GM13977 (cell line): ENCODE measurements at regions not wholly inside any gene's neighbourhood (a gene's known extent, or its start where the extent isn't known, plus 50 kb on each side); places are given as distances from the start of the nearest gene placed in this dataset.
"Not testable (repeated sequence)": the region's sequence is repeated elsewhere in the genome, so short reads cannot be mapped to it uniquely, and the experiment has no call there.

Source experiments
- DNase-seq: peaks from one replicate; pipeline ENCODE4 v3.0.0; 2012; ENCODE audit warnings: low spot score
- in situ Hi-C: fragments of 300-500 bp; cut with MboI; formaldehyde crosslinking; loops from one replicate; pipeline ENCODE4 v1.12.0; 2022; ENCODE audit warnings: low sequenced_read_pairs, low pct_unique_long_range_greater_than_20kb, mixed read lengths, inconsistent platforms; ENCODE audit not compliant: unreplicated experiment
- TF ChIP-seq, protein P1 (sequence below): IDR thresholded peaks from 2 replicates; pipeline ENCODE4 v1.5.1; 2012; ENCODE audit warnings: mild to moderate bottlenecking, control low read depth; ENCODE audit not compliant: insufficient read depth; ENCODE audit errors: extremely low read depth, missing control alignments

DNA sequence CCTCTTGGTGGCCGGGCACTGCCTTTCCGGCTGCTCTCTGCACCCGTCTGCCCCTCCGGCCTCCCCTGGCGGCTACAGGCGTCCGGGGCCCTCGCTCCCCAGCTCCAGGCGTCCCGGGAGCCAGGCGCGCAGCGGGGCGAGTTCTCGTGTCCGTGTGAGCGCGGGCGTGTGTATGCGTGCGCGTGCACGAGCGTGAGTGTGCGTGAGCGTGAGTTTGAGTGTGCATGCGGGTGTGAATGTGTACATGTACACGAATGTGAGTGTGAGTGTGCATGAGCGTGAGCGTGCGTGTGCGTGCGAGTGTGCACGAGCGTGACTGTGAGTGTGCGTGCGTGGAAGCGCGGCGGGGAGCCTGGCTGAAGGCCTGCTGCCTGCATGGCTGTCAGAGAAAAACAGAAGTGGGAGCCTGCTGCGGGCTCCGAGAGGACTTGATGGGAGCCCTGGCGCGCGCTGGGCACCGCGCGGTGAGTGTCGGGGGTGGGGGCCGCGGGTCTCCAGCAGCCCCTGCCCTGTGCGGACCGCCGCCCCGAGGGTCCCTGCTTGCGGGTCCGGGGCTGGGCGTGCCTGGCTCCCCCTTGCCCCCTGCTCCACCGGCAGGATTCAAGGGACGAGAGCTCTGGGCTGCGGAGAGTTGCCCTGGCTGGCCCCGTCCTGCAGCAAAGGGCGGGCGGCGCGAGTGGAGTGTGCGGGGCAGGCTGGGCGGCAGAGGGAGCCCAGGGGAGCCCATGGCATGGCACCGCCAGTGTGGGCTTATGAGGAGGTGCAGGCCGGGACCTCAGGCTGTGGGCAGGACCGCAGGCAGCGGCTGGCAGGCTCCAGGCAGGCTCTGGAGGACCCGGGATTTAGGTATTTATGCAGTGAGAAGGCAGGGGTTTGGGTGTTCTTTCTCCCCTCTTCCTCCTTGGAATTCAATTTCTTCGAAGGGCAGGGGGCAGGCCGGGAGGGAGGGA lies 75.8 kb upstream of the EN2 start:
- TF ChIP-seq, protein P1, sequence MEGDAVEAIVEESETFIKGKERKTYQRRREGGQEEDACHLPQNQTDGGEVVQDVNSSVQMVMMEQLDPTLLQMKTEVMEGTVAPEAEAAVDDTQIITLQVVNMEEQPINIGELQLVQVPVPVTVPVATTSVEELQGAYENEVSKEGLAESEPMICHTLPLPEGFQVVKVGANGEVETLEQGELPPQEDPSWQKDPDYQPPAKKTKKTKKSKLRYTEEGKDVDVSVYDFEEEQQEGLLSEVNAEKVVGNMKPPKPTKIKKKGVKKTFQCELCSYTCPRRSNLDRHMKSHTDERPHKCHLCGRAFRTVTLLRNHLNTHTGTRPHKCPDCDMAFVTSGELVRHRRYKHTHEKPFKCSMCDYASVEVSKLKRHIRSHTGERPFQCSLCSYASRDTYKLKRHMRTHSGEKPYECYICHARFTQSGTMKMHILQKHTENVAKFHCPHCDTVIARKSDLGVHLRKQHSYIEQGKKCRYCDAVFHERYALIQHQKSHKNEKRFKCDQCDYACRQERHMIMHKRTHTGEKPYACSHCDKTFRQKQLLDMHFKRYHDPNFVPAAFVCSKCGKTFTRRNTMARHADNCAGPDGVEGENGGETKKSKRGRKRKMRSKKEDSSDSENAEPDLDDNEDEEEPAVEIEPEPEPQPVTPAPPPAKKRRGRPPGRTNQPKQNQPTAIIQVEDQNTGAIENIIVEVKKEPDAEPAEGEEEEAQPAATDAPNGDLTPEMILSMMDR = no peak
- DNase-seq = no peak
- in situ Hi-C loops = no loop called here

DNA sequence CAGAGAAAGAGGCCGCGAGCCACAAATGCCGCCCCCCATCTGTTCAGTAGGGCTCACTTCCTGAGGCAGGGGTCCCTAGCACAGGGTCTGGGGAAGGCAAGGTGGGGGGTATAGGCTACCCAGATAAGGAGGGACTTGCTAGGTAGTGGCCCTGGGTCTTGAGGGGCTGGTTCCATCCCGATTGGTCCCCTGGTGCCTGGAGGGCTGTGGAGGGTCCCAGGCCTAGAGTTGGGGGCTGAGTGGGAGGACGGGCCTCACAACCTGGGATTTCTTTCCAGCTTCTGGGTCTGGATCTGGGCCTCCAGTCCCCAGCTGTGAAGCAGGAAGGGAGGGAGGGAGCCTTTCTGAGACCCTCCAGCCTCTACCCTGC lies 75.1 kb upstream of the EN2 start:
- in situ Hi-C loops = no loop called here
- TF ChIP-seq, protein P1 = no peak
- DNase-seq = no peak

DNA sequence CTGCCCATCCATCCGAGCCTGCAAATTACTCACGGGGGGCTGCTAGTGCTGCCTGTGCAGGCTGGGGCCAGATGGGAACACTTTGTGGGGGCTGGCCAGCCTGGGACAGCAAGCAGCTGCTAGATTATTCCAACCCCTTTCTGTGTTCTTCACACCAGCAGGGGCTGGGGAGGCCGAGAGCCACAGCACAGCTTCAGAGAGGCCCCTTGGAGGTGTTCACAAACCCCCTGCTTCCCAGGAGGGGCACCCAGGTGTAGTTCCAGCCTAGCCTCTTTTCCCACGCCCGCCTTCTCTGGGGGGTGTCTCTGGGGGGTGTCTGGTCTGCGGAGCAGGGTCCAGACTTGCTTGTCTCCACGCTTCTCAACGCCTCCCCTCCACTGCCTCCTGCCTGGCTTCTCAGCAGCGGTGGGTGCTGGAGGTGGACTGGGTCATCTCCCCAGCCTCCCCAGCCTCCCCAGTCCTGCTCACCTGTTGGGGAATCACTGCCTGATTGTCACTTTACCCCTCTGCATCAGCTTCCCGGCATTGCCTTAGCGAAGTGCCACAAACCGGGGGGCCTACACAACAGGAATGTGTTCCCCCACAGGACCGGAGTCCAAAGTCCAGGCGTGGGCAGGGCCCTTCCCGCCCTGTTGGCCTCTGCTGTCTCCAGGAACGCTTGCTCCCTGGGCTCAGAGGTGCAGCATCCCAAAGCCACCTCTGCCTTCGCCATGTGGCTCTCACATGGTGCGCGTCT lies 74.0 kb upstream of the EN2 start:
- TF ChIP-seq, protein P1 = no peak
- DNase-seq = no peak
- in situ Hi-C loops = no loop called here

DNA sequence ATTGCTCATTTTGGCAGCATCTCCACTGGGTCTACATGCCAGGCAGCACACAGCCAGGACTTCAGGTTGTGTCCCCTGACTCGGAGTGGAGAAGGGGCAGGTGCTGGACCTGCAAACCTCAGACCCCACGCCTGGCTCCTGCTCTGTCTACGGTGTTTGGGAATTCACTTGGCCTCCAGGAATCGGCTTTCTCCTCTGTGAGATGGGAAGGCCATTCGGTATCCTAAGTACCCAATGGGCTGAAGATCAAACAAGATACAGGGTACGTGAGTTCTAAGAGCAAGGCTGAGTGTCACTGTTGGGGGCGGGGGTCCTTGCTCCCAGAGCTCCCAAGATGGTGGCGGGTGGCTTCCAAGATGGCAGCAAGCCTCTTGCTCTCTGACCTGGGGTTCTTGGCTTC lies 73.2 kb upstream of the EN2 start:
- no peak for DNase-seq
- in situ Hi-C loops = no loop called here
- TF ChIP-seq, protein P1 = no peak

DNA sequence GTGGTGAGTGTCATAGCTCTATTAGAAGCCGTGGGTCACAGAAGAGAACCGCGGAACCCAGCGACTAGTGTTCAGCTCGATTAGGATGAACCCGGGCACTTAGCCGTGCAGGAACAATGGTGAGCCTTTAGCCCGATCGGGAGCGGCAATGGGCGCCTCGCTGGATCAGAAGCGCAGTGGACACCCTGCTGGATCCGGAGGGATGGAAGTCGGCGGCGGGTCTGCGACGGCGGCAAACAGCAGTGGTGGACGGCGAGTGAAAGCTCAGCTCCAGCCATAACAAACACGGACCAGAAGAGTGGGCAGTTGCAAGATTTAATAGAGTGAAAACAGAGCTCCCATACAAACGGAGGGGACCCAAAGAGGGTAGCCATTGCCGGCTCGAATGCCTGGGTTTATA lies 72.7 kb upstream of the EN2 start:
- DNase-seq, in situ Hi-C loops: not testable (repeated sequence)

DNA sequence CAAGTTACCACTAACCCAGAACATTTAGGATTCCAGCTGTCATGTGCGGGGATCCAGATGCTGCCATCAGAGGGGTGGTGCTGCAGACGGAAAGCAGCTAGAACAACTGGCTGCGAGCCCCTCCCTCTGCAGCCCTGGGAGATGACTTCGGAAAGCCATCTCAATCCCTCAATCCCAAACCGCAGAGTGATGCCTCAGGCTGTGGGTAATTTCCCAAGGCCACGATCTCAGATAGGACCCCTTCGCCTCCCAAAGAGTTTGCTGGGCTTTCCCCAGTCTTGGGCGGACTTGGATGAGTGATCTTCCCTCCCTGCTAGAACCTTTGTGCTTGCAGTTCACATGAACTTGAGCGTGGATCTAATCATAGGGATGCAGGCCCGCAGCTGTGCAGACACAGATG lies 71.3 kb upstream of the EN2 start:
- in situ Hi-C loops = no loop called here
- TF ChIP-seq, protein P1 = no peak
- DNase-seq = no peak

DNA sequence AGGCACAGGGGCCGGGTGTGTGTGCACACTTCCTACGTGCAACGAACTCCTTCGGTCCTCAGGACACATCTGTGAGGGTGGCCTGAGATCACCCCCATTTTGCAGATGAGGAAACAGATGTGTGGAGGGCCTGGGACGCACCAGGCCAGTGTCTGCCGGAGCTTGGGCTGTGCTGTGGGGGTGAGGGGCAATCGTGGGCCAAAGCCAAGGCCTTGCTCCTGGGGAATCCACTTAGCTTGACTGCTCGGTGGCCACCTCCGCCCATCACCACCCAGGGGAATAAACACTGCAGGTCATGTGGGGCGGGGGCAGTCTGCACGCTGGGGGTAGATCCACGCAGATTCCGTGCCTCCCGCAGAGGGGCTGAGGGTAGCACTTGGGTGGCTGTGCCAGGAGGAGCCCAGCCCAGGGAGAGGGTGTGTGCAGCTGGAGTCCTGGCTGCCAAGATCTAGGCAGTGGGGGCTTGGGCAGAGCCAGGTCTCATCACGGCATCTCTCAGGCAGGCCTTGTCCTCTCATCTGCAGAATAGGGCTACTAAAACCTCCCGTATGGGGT lies 70.8 kb upstream of the EN2 start:
- in situ Hi-C loops = no loop called here
- TF ChIP-seq, protein P1 = no peak
- DNase-seq = no peak
